Ascending aorta (tissue), 2 donors: ENCODE measurements at regions not wholly inside any gene's neighbourhood (a gene's known extent, or its start where the extent isn't known, plus 50 kb on each side); places are given as distances from the start of the nearest gene placed in this dataset.
"Not testable (repeated sequence)": the region's sequence is repeated elsewhere in the genome, so short reads cannot be mapped to it uniquely, and the experiment has no call there.

Source experiments
- DNase-seq, 2 donors: peaks; one replicate each; pipeline ENCODE4 v3.0.0-alpha.2; 2019; ENCODE audit warnings: low spot score in 2 of 2
- H3K27ac ChIP-seq, 2 donors: fragments of 200-600 bp; sonication (generic); one replicate each; pipeline ENCODE4 v1.5.1; 2016 to 2017; ENCODE audit warnings: mild to moderate bottlenecking in 1 of 2
- H3K27me3 ChIP-seq: fragments of 200-600 bp; sonication (generic); one replicate; pipeline ENCODE4 v1.5.1; 2017
- H3K36me3 ChIP-seq, 2 donors: fragments of 200-600 bp; sonication (generic); one replicate each; pipeline ENCODE4 v1.5.1; 2016
- H3K4me1 ChIP-seq, 2 donors: fragments of 200-600 bp; sonication (generic); one replicate each; pipeline ENCODE4 v1.5.1; 2016 to 2017; ENCODE audit warnings: mild to moderate bottlenecking in 1 of 2
- H3K4me3 ChIP-seq, 2 donors: fragments of 200-600 bp; sonication (generic); one replicate each; pipeline ENCODE4 v1.5.1; 2016 to 2017; ENCODE audit warnings: mild to moderate bottlenecking in 1 of 2
- H3K9me3 ChIP-seq, 2 donors: fragments of 200-600 bp; sonication (generic); one replicate each; pipeline ENCODE4 v1.5.1; 2016
- intact Hi-C: fragments of 100-400 bp; cut with DNase I; formaldehyde crosslinking; loops from one replicate; pipeline ENCODE4 v1.15.1; 2023
- TF ChIP-seq, protein P1 (sequence below), 3 experiments: fragments of 200-600 bp in 2 of 3; fragments of 450-650 bp in 1 of 3; sonication (generic) in 2 of 3; IDR thresholded peaks; one replicate each; pipeline ENCODE4 v1.5.1; 2016 to 2019; ENCODE audit warnings: antibody characterized with exemption in 3 of 3, mild to moderate bottlenecking in 1 of 3, moderate library complexity in 1 of 3

DNA sequence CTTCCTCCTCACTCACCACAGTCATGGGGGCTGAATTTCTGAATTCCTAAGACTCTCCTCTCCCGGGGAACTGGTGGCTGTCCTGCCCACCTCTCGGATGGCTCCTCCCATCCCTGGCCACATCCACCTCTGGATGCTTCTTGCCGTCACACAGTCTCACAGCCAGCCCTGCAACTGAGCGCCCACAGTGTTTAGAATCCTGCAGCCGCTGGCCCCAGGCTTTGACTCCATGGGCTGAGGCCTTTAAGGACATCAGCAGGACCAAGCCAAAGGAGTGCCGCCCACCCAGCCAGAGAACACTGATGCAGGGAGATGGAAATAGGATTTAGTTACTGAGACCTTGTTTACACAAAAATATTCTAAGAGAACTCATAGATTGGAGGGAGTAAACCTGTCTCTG, 299.3 kb upstream of the WSB1 start:
- H3K4me1 ChIP-seq, DNase-seq, H3K27me3 ChIP-seq, H3K27ac ChIP-seq, H3K4me3 ChIP-seq, intact Hi-C loops, H3K9me3 ChIP-seq, H3K36me3 ChIP-seq: not testable (repeated sequence)

GRCh38 chr17:26996146-26996916, 297.6 kb upstream of the WSB1 start:
- DNase-seq, H3K4me1 ChIP-seq, H3K36me3 ChIP-seq, intact Hi-C loops, H3K4me3 ChIP-seq, H3K27ac ChIP-seq, H3K27me3 ChIP-seq, H3K9me3 ChIP-seq: not testable (repeated sequence)

GRCh38 chr17:27007734-27008531, 286.0 kb upstream of the WSB1 start:
- H3K36me3 ChIP-seq, intact Hi-C loops, H3K27me3 ChIP-seq, DNase-seq, H3K27ac ChIP-seq, H3K4me1 ChIP-seq, H3K9me3 ChIP-seq, H3K4me3 ChIP-seq: not testable (repeated sequence)

DNA sequence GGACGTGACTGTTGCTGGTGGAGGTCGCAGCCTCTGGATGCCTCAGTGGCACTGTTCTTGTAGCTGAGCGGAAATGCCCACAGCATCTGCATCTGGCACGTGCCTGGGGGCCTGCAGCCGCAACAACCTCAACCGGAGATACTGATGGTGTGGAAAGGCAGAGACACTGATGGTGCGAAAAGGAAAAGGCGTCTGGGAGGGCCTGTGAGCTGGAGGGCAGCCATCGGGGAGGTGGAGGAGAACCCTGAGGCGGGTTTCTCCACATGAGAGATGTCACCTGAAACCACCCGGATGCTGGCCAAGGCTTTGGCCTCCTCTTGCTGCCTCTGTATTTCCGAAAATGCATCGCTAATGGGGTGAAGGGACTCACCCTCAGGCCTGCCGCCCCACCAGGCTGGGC, 284.8 kb upstream of the WSB1 start:
- no peaks in the 10 kb centered on the region for H3K4me1 ChIP-seq
- H3K27me3 ChIP-seq, result no peaks in the 10 kb centered on the region
- no peaks in the 10 kb centered on the region for H3K36me3 ChIP-seq
- no peak overlapping the region for H3K27ac ChIP-seq
- DNase-seq, result no peak
- H3K9me3 ChIP-seq, result no peaks in the 10 kb centered on the region
- H3K4me3 ChIP-seq, result no peak overlapping the region
- intact Hi-C loops, result no loop called here
- TF ChIP-seq, protein P1, sequence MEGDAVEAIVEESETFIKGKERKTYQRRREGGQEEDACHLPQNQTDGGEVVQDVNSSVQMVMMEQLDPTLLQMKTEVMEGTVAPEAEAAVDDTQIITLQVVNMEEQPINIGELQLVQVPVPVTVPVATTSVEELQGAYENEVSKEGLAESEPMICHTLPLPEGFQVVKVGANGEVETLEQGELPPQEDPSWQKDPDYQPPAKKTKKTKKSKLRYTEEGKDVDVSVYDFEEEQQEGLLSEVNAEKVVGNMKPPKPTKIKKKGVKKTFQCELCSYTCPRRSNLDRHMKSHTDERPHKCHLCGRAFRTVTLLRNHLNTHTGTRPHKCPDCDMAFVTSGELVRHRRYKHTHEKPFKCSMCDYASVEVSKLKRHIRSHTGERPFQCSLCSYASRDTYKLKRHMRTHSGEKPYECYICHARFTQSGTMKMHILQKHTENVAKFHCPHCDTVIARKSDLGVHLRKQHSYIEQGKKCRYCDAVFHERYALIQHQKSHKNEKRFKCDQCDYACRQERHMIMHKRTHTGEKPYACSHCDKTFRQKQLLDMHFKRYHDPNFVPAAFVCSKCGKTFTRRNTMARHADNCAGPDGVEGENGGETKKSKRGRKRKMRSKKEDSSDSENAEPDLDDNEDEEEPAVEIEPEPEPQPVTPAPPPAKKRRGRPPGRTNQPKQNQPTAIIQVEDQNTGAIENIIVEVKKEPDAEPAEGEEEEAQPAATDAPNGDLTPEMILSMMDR (IDR thresholded peaks at IDR 0.05), result no peak

- H3K27ac ChIP-seq, H3K4me3 ChIP-seq, intact Hi-C loops, DNase-seq, H3K36me3 ChIP-seq, H3K27me3 ChIP-seq, H3K9me3 ChIP-seq, H3K4me1 ChIP-seq: not testable (repeated sequence)
Measured at GRCh38 chr17:27010138-27010537, 283.8 kb upstream of the WSB1 start.

GRCh38 chr17:27030552-27030951, 263.4 kb upstream of the WSB1 start:
- intact Hi-C loops, H3K36me3 ChIP-seq, H3K4me3 ChIP-seq, H3K9me3 ChIP-seq, H3K27me3 ChIP-seq, H3K27ac ChIP-seq, H3K4me1 ChIP-seq, DNase-seq: not testable (repeated sequence)

DNA sequence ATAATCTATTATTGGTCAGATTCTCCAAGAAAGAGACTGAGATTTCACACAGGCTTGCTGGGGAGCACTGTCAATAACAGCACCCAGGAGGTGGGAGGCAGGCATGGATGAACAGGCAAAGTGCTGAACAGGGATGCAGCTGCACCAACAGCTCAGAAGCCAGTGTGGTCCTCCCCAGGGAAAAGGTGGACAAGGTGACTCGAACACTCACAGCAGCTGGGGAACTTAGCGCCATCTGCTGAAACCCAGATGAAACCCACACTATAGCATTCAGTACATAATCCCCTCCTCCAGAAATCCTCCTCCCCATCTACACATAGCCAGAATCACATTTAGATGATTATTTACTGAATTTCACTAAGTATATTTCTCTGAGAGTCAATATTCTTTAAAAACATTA, 255.2 kb upstream of the WSB1 start:
- no peaks in the 10 kb centered on the region for H3K4me1 ChIP-seq
- H3K4me3 ChIP-seq, result no peak overlapping the region
- no peak for DNase-seq
- H3K27ac ChIP-seq, result no peak overlapping the region
- no peaks in the 10 kb centered on the region for H3K27me3 ChIP-seq
- no peaks in the 10 kb centered on the region for H3K36me3 ChIP-seq
- H3K9me3 ChIP-seq, result no peaks in the 10 kb centered on the region
- intact Hi-C loops, result no loop called here
- TF ChIP-seq, protein P1 (IDR thresholded peaks at IDR 0.05), result no peak

- H3K4me1 ChIP-seq, H3K36me3 ChIP-seq, H3K27ac ChIP-seq, DNase-seq, H3K27me3 ChIP-seq, intact Hi-C loops, H3K4me3 ChIP-seq, H3K9me3 ChIP-seq: not testable (repeated sequence)
Measured at GRCh38 chr17:27045039-27045438, 248.9 kb upstream of the WSB1 start.
